ENCODE measurements at regions not wholly inside any gene's neighbourhood (a gene's known extent, or its start where the extent isn't known, plus 50 kb on each side); places are given as distances from the start of the nearest gene placed in this dataset.

- TF ChIP-seq, protein P1, sequence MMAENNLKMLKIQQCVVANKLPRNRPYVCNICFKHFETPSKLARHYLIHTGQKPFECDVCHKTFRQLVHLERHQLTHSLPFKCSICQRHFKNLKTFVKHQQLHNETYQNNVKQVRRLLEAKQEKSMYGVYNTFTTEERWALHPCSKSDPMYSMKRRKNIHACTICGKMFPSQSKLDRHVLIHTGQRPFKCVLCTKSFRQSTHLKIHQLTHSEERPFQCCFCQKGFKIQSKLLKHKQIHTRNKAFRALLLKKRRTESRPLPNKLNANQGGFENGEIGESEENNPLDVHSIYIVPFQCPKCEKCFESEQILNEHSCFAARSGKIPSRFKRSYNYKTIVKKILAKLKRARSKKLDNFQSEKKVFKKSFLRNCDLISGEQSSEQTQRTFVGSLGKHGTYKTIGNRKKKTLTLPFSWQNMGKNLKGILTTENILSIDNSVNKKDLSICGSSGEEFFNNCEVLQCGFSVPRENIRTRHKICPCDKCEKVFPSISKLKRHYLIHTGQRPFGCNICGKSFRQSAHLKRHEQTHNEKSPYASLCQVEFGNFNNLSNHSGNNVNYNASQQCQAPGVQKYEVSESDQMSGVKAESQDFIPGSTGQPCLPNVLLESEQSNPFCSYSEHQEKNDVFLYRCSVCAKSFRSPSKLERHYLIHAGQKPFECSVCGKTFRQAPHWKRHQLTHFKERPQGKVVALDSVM (CRISPR knock-in tag; IDR thresholded peaks at IDR 0.05): no peak
- TF ChIP-seq PTBP1 (IDR thresholded peaks at IDR 0.05; ENCODE audit: low read depth, low read length, poor library complexity, severe bottlenecking): no peak
Observed at GRCh38 chr16:74029115-74029792, 267.4 kb upstream of the PSMD7 start (continued).

GRCh38 chr16:74026373-74027281 lies 270.0 kb upstream of the PSMD7 start:
- Histone ChIP-seq H3K27me3 (ENCODE audit: control insufficient read depth in 1 of 2, insufficient read depth in 2 of 2, low read length in 2 of 2) (peaks cover 0 to 32% of the 10 kb centered on the region in 2 experiments; a peak in 4 of 5 replicates), H3K4me3 (replicated peaks in 1 of 3; ENCODE audit: insufficient read depth in 1 of 3, low read depth in 2 of 3, low read length in 3 of 3) (no peak overlapping the region), H3K9me3 (ENCODE audit: low read length) (no peaks in the 10 kb centered on the region), H2AFZ (ENCODE audit: low read length) (no peak overlapping the region), H3K79me2 (ENCODE audit: insufficient read depth, low read length) (no peaks in the 10 kb centered on the region), H3K36me3 (replicated peaks in 1 of 2; ENCODE audit: control insufficient read depth in 1 of 2, insufficient read depth in 2 of 2, low read length in 2 of 2) (no peaks in the 10 kb centered on the region), H3K4me2 (ENCODE audit: low read depth, low read length) (no peak overlapping the region), H3K4me1 (ENCODE audit: insufficient read depth, low read length) (no peaks in the 10 kb centered on the region), H3K27ac (ENCODE audit: extremely low read length, insufficient read depth, low read length) (no peak overlapping the region), H4K20me1 (ENCODE audit: insufficient read depth, low read length) (no peaks in the 10 kb centered on the region), H3K9ac (ENCODE audit: insufficient read depth, low read depth, low read length) (no peak overlapping the region)
- ATAC-seq (no peak), FAIRE-seq (no peak), DNase-seq (ENCODE audit: low spot score) (no peak)
- WGBS (ENCODE audit: low lambda C conversion rate): 11% methylated on average over 6 of the region's 6 CpGs
- in situ Hi-C loops (cut with HindIII; ENCODE audit: extremely low pct_ligation_motif_present, low pct_unique_long_range_greater_than_20kb): no loop called here
- ChIA-PET CTCF (ENCODE audit: low intra/inter-chr PET ratio, low total read pairs) (no interaction called here), POLR2A (no interaction called here)
- no TSS peak for BruUV-seq (replicated peaks)
- TF ChIP-seq HNRNPK (IDR thresholded peaks at IDR 0.05; ENCODE audit: low read depth, low read length, poor library complexity, severe bottlenecking): peak; percentile 59
- TF ChIP-seq ATM (IDR thresholded peaks at IDR 0.05; ENCODE audit: borderline replicate concordance): peak; percentile 40; the same call in 1 of the 2 replicates
- TF ChIP-seq, protein P2, sequence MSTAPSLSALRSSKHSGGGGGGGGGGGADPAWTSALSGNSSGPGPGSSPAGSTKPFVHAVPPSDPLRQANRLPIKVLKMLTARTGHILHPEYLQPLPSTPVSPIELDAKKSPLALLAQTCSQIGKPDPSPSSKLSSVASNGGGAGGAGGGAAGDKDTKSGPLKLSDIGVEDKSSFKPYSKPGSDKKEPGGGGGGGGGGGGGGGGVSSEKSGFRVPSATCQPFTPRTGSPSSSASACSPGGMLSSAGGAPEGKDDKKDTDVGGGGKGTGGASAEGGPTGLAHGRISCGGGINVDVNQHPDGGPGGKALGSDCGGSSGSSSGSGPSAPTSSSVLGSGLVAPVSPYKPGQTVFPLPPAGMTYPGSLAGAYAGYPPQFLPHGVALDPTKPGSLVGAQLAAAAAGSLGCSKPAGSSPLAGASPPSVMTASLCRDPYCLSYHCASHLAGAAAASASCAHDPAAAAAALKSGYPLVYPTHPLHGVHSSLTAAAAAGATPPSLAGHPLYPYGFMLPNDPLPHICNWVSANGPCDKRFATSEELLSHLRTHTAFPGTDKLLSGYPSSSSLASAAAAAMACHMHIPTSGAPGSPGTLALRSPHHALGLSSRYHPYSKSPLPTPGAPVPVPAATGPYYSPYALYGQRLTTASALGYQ (CRISPR knock-in tag; IDR thresholded peaks at IDR 0.05): no peak
- 0 out of 2 replicates have a peak, but pooled peaks have one; percentile 39 for TF ChIP-seq FOXA1 (IDR thresholded peaks at IDR 0.05)
- no peak for TF ChIP-seq FOXA1 (CRISPR knock-in tag; IDR thresholded peaks at IDR 0.05)
- intact Hi-C loops (cut with micrococcal nuclease; ENCODE audit: unreplicated experiment): no loop called here

Data from HepG2 (cell line).